ENCODE measurements at regions not wholly inside any gene's neighbourhood (a gene's known extent, or its start where the extent isn't known, plus 50 kb on each side); places are given as distances from the start of the nearest gene placed in this dataset.
"Not testable (repeated sequence)": the region's sequence is repeated elsewhere in the genome, so short reads cannot be mapped to it uniquely, and the experiment has no call there.

DNA sequence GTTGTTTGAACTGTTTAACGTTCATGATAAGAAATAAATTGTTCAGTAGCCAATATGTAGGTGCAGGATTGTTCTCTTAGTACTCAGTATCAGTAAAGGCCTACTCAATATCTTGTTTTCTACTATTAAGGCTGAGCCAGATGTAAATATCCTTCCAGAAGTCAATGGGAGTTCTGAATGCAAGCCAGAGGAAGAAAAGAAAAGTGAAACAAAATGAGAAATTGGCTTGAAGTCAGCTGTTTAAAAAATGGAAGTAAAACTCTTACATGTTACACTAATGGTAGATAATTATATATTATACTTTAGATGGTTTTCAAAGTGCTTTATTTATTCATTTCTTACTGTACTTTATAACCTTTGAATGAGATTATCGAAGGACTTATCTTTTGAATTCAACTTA, 1417.9 kb downstream of the ADGRL3 start:
- peaks cover 2% of the 10 kb centered on the region for H3K9me3 Mint-ChIP-seq (ENCODE audit: low read depth, unreplicated experiment)
- H3K27ac Mint-ChIP-seq (ENCODE audit: unreplicated experiment), result no peak overlapping the region
- H3K4me1 Mint-ChIP-seq (ENCODE audit: low read depth, unreplicated experiment), result no peaks in the 10 kb centered on the region
- H3K36me3 Mint-ChIP-seq (ENCODE audit: insufficient read depth, unreplicated experiment), result no peaks in the 10 kb centered on the region
- BruUV-seq (replicated peaks), result no TSS peak
- TF ChIP-seq, protein P1, sequence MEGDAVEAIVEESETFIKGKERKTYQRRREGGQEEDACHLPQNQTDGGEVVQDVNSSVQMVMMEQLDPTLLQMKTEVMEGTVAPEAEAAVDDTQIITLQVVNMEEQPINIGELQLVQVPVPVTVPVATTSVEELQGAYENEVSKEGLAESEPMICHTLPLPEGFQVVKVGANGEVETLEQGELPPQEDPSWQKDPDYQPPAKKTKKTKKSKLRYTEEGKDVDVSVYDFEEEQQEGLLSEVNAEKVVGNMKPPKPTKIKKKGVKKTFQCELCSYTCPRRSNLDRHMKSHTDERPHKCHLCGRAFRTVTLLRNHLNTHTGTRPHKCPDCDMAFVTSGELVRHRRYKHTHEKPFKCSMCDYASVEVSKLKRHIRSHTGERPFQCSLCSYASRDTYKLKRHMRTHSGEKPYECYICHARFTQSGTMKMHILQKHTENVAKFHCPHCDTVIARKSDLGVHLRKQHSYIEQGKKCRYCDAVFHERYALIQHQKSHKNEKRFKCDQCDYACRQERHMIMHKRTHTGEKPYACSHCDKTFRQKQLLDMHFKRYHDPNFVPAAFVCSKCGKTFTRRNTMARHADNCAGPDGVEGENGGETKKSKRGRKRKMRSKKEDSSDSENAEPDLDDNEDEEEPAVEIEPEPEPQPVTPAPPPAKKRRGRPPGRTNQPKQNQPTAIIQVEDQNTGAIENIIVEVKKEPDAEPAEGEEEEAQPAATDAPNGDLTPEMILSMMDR (IDR thresholded peaks at IDR 0.05; ENCODE audit: unreplicated experiment), result no peak
- intact Hi-C loops (cut with micrococcal nuclease; ENCODE audit: unreplicated experiment), result no loop called here
- CTCF ChIA-PET, result interaction anchor here (0.6 kb wide), 1 partner anchor 287 kb away, joined by 3 read pairs; no protein-coding TSS in a partner anchor
- H3K27me3 Mint-ChIP-seq (ENCODE audit: unreplicated experiment), result no peaks in the 10 kb centered on the region
- no peak overlapping the region for H3K4me3 Mint-ChIP-seq (ENCODE audit: low read depth, unreplicated experiment)
- no peak for DNase-seq

DNA sequence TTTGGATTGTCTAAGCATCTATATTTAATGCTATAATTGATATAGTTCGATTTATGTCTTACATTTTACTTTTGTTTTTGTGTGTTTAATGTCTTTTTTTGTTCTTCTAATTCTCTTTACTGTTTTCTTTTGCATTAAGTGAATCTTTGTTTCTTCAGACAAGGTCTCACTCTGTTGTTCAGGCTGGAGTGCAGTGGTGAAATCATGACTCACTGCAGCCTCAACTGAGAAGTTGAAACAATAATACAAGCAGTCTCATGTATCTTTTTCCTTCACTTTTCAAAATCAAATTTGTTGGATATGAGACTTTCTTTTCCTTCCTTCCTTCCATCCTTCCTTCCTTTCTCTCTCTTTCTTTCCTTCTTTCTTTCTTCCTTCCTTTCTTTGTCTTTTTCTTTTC, 1401.6 kb downstream of the ADGRL3 start:
- Mint-ChIP-seq H3K27me3 (ENCODE audit: unreplicated experiment) (no peaks in the 10 kb centered on the region), H3K4me1 (ENCODE audit: low read depth, unreplicated experiment) (no peaks in the 10 kb centered on the region), H3K9me3 (ENCODE audit: low read depth, unreplicated experiment) (peaks cover 8% of the 10 kb centered on the region), H3K36me3 (ENCODE audit: insufficient read depth, unreplicated experiment) (no peaks in the 10 kb centered on the region), H3K4me3 (ENCODE audit: low read depth, unreplicated experiment) (no peak overlapping the region), H3K27ac (ENCODE audit: unreplicated experiment) (no peak overlapping the region)
- TF ChIP-seq, protein P1 (IDR thresholded peaks at IDR 0.05; ENCODE audit: unreplicated experiment), result no peak
- intact Hi-C loops (cut with micrococcal nuclease; ENCODE audit: unreplicated experiment), result no loop called here
- BruUV-seq (replicated peaks), result no TSS peak
- no peak for DNase-seq
- CTCF ChIA-PET, result no interaction called here

DNA sequence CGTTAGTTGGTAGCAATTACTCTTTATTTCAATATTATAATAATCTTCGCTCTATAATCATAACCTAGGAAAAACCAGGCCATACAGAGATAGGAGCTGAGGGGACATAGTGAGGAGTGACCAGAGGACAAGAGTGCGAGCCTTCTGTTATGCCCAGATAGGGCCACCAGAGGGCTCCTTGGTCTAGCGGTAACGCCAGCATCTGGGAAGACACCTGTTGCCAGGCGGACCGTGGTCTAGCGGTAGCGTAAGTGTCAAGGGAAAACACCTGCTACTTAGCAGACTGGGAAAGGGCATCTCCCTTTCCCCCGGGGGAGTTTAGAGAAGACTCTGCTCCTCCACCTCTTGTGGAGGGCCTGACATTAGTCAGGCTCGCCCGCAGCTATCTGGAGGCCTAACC, 1395.1 kb downstream of the ADGRL3 start:
- CTCF ChIA-PET; H3K36me3 Mint-ChIP-seq (ENCODE audit: insufficient read depth, unreplicated experiment); H3K4me1 Mint-ChIP-seq (ENCODE audit: low read depth, unreplicated experiment); H3K27me3 Mint-ChIP-seq (ENCODE audit: unreplicated experiment); DNase-seq; intact Hi-C loops (cut with micrococcal nuclease; ENCODE audit: unreplicated experiment); H3K4me3 Mint-ChIP-seq (ENCODE audit: low read depth, unreplicated experiment); BruUV-seq (replicated peaks); H3K27ac Mint-ChIP-seq (ENCODE audit: unreplicated experiment): not testable (repeated sequence)
- H3K9me3 Mint-ChIP-seq (ENCODE audit: low read depth, unreplicated experiment), result peaks cover 10% of the 10 kb centered on the region

DNA sequence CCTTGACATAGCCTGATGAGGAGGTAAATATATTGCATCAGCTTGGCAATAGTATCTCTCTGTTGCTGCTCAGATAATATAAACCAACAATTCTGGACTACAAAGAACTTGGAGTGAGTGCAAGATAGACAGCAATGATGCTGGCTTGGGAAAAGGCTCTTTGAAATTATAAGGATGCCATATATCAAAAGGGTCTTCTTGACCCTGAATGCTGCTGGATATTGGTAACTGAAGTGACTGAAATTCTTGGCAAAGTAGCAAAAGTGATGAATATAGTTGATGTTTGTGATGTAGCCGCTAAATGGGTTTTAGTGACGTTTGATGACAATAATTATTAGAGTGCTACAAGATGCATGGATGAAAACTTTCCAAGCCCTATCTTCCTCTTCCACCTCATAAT, 1391.6 kb downstream of the ADGRL3 start:
- H3K27ac Mint-ChIP-seq (ENCODE audit: unreplicated experiment), result no peak overlapping the region
- H3K36me3 Mint-ChIP-seq (ENCODE audit: insufficient read depth, unreplicated experiment), result no peaks in the 10 kb centered on the region
- BruUV-seq (replicated peaks), result no TSS peak
- H3K9me3 Mint-ChIP-seq (ENCODE audit: low read depth, unreplicated experiment), result peaks cover 7% of the 10 kb centered on the region
- TF ChIP-seq, protein P1 (IDR thresholded peaks at IDR 0.05; ENCODE audit: unreplicated experiment), result no peak
- CTCF ChIA-PET, result no interaction called here
- DNase-seq, result no peak
- intact Hi-C loops (cut with micrococcal nuclease; ENCODE audit: unreplicated experiment), result no loop called here
- H3K4me3 Mint-ChIP-seq (ENCODE audit: low read depth, unreplicated experiment), result no peak overlapping the region
- H3K27me3 Mint-ChIP-seq (ENCODE audit: unreplicated experiment), result no peaks in the 10 kb centered on the region
- H3K4me1 Mint-ChIP-seq (ENCODE audit: low read depth, unreplicated experiment), result no peaks in the 10 kb centered on the region

DNA sequence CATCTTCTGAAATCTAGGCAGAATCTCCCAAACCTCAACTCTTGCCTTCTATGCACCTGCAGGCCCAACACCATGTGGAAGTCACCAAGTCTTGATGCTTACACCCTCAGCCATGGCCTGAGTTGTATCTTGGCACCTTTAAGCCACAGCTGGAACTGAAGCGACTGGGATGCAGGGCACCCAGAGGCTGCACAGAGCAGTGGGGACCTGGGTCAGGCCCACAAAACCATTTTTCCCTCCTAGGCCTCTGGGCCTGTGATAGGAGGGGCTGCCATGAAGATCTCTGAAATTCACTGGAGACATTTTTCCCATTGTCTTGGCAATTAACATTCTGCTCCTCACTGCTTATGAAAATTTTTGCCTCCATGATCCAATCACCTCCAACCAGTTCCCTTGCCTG, 1388.5 kb downstream of the ADGRL3 start:
- no peak for DNase-seq
- Mint-ChIP-seq H3K9me3 (ENCODE audit: low read depth, unreplicated experiment) (peaks cover 6% of the 10 kb centered on the region), H3K4me3 (ENCODE audit: low read depth, unreplicated experiment) (no peak overlapping the region), H3K4me1 (ENCODE audit: low read depth, unreplicated experiment) (no peaks in the 10 kb centered on the region), H3K36me3 (ENCODE audit: insufficient read depth, unreplicated experiment) (no peaks in the 10 kb centered on the region), H3K27ac (ENCODE audit: unreplicated experiment) (no peak overlapping the region), H3K27me3 (ENCODE audit: unreplicated experiment) (no peaks in the 10 kb centered on the region)
- intact Hi-C loops (cut with micrococcal nuclease; ENCODE audit: unreplicated experiment), result no loop called here
- TF ChIP-seq, protein P1 (IDR thresholded peaks at IDR 0.05; ENCODE audit: unreplicated experiment), result no peak
- no TSS peak for BruUV-seq (replicated peaks)
- CTCF ChIA-PET, result no interaction called here
